DMS 273 (cell line): ENCODE measurements at regions not wholly inside any gene's neighbourhood (a gene's known extent, or its start where the extent isn't known, plus 50 kb on each side); places are given as distances from the start of the nearest gene placed in this dataset.
"Not testable (repeated sequence)": the region's sequence is repeated elsewhere in the genome, so short reads cannot be mapped to it uniquely, and the experiment has no call there.

ENCODE experiments used
- DNase-seq: peaks from one replicate; lab custom pipeline; 2025; ENCODE audit not compliant: unreplicated experiment; lab: John Stamatoyannopoulos, UW

DNA sequence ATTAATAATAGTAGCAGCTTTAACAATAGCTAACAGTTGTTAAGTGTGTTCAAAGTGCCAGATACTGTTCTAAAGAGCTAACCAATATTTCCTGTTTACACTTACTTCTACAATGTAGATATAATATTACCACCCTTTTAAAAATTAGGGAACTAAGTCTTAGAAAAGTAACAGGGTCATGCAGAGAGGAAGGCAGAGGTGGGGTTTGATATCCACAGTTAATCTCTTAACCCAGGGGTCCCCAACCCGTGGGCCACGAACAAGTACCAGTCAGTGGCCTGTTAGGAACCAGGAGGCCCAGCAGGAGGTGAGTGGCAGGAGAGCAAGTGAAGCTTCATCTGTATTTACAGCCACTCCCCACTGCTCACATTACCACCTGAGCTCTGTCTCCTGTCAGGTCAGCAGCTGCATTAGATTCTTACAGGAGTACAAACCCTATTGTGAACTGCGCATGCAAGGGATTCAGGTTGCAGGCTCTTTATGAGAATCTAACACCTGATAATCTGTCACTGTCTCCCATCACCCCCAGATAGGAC, 89.1 kb downstream of the ACTL7B start:
- DNase-seq: no peak

DNA sequence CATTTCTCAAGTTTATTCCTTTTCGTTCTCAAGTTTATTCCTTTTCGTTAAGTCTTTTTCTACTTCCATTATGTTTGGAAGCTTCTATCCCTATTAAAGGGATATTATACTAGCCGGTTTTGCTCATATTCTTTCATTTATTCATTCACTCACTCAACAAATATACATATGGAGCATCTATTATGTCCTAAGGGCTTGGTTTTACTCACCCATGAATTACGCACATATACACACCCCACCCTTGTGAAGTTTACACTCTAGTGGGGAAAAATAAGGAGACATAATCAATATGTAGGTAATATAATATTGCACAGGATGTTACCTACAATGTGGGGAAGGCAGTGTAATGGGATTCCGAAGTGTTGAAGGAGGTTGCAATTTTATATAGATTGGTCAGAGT, 90.5 kb downstream of the ACTL7B start:
- DNase-seq: no peak

DNA sequence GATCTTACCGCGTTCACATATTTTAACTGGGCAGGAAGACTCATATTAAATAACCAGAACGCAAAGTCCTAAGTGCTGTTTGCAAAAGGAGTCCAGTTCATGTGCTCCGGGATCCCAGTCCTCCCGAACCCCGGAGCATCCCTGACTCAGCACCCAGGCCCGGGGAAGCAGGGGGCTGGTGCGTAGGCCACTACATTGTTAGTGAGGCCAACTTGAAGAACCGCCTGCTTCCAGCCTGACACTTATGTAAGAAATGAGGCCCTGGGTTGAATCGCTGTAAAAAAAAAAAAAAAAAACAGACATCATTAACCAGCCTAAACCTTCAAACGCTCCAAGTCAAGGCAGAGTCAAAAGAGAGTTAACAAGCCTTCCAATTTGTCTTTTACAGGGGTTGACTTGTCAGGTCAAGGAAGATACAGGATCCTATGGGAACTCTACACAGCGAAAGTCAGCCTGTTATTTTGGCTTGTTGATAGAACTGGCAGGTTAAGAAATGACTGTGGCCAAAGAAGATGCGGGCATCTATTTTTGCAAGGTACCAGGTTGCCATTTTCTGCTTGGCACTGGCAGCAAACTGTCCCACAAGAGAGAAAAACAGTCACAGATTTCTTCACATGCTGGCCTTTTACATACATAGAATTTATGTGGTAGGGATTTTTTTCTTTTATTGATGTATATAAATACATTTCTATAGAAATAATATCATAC, 93.3 kb downstream of the ACTL7B start:
- DNase-seq: no peak

DNA sequence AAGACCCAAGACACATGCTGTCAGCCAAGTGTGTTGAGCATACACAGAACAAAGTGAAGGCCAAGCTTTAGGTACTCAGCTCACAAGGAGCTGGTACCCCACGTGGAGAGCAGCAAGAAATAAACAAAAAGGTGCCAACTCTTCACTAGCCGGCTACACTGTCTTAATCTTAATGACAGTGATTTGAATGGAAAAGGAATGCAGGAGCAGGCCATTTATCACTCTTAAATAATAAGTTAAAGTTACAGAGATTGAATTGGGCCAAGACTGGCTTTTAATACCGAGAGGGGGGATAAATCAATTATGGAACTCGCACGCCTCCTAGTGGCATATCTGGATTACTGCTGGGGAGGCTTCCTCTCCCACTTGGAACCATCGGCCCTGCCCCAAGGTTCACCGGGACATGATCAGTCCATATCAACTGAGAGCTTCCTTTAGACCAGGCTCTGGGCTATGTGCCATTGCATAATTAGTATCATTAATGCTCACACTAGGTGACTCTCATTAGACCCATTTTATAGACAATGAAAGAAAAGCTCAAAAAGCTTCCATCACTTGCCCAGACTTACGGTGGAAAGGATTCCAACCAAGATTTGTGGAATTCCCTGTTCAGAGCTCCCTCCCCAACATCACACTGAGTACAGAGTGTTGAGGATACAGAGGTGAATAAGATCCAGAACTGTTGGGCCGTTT, 94.0 kb downstream of the ACTL7B start:
- DNase-seq: peak; percentile 75

DNA sequence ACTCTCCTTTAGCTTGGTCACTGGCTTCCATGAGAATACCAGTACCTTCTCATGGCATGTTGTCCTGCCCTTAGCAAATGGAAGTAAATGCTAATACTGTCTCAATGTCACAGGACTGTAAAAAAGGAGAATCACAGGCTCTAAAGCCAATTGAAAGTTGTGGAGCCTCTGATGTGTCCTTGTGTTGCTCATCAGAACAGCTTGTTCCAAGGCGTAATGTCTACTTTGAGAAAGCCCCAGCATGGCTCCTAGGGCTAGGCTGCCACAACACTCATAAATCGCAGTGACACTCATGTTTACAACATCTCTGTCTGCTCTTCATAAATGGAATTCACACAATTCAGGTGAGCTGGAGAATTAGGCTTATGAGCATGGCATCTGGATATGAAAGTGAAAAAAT, 94.9 kb downstream of the ACTL7B start:
- DNase-seq: no peak

DNA sequence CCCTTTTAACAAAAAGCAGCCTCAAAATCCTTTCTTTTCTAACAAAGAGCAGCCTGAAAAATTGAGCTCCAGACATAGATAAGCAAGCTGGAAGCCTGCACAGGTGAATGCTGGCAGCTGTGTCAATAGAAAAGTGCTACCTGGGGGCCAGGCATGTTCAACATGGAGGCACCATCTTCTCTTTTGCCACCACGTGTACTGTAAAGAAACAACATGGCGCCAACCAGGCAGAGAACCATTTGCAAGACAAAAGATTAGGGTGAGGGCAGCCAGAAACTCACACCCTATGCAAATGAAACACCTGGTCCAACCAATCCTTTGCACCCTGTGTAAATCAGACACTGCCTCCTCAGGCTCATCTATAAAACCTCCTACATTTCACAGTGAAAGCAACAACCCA, 96.0 kb downstream of the ACTL7B start:
- no peak for DNase-seq

DNA sequence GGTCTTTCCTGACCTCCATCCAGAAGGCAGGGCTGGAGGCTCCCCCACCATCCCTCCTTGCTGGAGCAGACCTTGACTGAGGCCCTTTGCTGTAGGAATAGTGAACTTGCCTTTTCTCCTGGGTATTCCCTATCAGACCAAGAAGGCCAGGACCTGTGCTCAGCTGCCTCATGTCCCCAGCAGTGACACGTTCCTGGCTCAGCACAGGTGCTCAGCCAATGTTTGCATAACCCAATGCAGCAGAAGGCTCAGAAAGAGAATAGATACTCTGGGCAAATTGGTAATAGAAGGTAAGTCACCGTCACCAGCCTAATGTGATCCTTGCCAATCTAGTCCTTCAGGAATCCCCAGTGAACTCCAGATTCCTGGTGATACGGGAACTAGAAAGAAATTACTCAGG, 96.4 kb downstream of the ACTL7B start:
- DNase-seq: no peak

DNA sequence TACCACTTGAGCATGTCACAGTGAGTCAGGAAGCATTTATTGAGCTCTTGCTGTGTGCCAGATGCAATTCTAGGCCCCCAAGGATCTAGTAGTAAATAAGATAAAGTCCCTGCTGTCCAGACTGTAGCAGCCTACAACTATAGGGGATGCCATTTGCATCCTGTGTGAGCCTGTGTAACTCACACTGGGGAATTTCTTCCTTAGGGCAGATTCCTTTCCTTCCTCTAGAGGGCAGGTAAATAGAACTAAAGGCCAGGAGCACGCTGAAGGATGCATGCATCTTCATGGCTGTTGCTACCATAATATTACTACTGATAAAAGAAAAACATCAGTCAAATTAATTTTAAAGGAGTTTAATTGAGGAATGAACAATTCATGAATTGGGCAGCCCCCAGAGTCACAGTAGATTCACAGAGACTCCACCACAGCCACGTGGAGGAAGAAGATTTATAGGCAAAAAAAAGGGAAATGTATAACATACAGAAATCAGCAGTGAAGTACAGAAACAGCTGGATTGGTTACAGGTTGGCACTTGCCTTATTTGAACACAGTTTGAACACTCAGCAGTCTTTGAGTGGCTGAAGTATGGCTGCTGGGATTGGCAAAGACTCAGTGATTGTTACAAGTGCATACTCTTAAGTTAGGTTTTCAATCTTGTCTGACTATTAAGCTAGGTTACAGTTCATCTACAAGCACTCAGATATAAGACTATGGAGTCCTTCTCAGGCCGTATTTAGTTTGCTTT, 98.9 kb downstream of the ACTL7B start:
- DNase-seq: peak; percentile 19

DNA sequence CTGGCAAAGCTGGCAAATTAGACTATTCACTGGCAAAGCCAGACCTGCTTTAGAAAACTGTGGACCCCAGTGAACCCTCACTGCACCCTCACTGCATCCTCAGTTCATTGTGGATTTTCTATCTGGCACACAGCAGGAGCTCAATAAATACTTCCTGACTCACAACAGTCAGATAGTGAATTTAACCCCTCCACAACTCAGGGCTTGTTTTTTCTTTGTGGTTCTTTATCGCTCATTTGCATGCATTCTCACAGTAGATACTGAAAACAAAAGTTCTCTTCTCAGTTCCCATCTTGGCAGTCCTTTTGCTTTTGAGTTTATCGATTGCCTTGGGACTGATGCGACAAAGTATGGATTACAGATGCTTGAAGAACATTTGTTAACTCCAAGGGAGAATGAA, 99.8 kb downstream of the ACTL7B start:
- no peak for DNase-seq

DNA sequence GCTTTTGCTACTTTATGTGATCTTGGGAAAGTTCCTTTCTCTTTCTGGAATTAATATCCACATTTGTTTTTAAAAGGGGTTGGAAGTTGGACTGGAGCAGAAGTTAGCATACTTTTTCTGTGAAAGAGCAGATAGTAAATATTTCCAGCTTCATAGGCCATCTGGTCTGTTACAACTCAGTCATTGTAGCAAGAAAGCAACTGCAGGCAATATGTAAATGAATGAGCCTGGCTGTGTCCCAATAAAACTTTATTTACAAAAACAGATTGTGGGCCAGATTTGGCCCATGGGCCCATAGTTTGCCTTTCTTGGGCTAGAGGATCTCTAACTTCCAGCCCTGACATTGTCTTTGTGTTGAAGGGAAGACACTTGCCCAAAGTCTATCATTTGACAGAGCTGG, 104.4 kb downstream of the ACTL7B start:
- DNase-seq: peak; percentile 17

DNA sequence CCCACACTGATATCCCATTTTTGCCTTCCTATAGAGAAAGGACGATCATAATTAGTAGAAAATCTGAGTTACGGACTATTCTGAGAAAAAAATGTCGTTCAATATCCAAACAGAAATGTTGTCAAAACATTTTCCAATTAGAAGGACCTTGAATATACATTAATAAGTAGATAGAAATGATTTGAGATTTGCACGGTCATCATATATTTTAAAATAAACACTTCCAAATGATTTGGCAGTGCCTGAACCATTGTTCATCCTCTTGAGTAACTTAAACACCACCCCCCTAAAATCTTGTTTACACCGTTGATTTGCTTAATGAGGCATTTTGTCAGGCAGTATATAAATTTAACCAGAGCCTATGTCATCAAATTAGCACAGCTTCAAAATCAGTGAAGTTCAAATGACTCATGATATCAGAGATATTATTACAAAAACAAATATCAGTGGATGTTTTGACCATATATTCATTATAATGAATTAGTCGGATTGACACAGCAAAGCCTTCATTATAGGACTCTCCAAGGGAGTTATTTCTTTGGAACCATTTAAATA, 105.0 kb downstream of the ACTL7B start:
- no peak for DNase-seq

DNA sequence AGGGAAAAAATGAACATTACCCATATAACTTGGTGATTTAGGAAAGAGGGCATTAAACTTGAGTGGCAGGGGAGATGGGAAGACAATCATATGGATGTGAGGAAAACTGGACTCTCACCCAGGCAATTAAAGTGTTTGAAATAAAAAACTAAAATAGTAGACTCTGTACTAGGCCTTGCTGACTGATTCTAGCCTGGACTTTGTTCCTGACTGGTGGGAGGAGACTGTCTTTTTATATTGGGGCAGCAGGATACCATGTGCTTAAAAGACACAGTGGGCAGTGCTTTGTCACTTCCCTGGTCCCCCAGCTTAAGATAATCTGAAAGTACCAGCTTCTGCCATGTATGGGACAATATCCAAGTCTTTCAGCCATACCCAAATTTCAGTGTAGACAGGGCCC, 107.0 kb downstream of the ACTL7B start:
- no peak for DNase-seq

DNA sequence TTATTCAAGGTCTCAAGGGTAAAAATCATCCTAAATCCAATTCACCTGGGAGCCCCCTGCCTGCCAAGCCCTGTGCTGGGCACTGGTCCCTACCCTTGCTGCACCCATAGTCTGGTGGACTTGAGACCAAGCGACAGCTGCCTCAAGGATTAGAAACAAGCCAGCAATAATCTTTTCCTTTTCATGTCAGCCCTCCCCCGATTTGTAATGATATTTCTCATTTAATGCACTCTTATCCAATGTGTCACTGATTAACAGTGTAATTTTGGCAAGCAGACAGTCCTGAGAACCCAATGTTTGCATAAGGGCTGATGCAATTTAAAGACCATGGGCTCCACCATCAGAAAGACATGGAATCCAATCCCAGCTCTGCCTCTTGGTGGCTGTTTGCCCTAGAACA, 108.9 kb downstream of the ACTL7B start:
- no peak for DNase-seq

DNA sequence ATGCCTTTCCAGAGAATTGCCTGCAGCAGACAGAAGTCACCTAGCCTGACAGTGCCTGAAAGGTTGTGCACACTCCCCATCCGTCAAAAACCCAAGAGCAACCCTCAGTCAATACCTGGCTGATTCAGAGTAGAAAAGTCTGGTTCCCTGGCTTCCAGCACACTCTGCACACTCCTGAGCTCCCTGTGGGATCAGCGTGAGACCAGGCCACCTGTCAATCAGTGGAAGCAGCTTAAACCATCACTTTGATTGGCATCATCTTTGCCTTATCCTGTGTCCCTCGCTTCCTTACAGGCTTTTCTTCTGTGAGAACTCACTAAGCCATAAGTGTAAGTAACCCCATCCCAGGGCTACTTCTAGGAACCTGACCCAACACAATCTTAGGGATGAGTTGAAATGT, 109.8 kb downstream of the ACTL7B start:
- no peak for DNase-seq

DNA sequence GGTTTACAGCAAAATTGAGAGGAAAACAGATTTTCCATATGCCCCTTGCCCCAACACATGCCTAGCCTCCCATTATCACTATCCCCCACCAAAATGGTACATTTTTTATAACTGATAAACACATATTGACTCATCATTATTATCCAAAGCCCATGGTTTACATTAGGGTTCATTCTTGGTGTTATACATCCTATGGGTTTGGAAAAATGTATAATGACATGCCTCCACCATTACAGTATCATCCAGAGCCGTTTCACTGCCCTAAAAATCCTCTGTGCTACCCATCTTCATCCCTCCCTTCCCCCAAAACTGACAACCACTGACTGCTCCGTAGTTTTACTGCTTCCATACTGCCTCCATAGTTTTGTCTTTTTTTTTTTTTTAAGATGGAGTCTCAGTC, 111.1 kb downstream of the ACTL7B start:
- DNase-seq: no peak

DNA sequence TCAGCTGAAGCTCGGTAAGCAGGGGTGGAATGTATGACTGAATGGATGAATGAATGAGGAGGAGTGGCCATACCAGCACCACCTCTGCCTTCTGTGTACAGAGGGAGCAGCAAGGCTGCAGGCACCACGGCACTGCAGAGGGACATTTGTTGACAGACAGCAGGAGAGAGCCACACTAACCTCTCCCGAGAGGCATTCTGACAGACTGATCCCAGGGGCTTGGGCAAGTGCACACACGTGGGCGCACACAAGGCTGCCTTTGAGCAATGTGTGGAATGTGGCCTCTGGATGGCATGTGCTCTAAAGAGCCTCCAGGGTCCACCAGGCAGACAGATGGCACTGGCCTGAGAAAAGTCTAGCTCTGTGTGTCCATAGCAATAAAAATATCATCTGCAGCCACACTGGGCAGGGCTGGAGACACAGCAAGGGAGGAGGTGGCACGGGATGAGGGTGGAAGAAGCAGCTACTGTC, 111.8 kb downstream of the ACTL7B start:
- DNase-seq: peak; percentile 58

DNA sequence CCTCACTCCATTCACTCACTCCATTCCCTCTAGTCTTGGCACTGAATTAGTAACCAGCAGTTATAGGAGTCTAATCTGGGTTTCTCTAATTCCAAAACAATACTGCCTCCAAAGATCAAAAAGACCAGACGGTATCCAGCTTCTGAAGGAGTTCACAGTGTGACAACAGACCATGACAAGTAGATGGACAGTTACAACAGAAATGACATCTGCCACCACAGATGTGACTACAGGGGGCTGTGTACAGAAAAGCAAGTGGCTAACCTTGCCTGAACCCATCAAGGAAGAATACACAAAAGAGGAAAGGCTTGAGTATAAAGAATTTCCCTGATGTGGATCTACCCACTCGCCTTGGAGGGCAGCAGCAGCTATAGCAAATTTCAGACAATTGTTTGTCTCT, 112.4 kb downstream of the ACTL7B start:
- peak; percentile 52 for DNase-seq

DNA sequence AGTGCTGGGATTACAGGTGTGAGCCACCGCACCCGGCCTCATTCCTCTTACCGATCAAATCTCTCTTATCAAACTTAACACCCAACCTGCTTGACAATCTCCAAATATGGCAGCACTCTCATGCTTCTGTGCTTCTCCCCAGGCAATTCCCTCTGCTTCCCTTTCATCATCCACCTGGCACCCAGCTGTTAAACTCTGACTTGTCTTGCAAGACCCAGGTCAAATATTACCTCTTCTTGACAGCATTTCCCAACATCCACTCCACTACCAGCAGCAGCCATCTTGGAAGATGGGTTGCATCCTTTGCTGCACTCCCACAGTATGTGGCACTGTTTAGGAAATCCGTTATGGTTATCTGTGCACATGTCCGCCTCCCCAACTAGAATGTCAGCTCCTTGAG, 113.6 kb downstream of the ACTL7B start:
- no peak for DNase-seq

DNA sequence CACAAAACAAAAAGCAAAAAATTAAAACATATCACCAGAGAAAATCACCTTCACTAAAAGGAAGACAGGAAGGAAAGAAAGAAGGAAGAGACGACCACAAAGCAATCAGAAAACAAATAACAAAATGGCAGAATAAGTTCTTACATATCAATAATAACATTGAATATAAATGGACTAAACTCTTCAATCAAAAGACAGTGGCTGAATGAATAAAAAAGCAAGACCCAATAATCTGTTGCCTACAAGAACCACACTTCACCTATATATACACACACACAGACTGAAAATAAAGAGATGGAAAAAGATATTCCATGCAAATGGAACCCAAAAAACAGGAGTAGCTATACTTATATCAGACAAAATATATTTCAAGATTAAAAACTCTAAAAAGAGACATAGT, 124.5 kb downstream of the ACTL7B start:
- DNase-seq: not testable (repeated sequence)

DNA sequence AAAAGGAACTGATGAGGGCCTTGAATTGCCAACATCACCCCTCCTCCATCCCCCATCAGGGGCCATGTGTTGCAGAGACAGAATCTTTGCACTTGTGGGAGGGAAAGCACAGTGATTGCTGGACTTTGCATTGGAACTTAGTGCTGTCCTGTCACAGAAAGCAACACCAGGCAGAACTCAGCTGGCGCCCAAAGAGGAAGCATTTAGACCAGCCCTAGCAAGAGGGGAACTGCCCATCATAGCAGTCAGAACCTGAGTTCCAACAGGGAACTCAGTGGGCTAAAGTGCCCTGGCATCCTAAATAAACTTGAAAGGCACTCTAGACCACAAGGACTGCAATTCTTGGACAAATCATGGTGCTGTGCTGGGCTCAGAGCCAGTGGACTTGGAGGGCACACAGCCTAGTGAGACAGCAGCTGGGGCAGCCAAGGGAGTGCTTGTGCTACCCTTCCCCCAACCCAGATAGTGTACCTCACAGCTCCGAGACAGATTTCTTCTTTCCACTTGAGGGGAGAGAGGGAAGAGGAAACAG, 128.1 kb downstream of the ACTL7B start:
- DNase-seq: peak; percentile 67

DNA sequence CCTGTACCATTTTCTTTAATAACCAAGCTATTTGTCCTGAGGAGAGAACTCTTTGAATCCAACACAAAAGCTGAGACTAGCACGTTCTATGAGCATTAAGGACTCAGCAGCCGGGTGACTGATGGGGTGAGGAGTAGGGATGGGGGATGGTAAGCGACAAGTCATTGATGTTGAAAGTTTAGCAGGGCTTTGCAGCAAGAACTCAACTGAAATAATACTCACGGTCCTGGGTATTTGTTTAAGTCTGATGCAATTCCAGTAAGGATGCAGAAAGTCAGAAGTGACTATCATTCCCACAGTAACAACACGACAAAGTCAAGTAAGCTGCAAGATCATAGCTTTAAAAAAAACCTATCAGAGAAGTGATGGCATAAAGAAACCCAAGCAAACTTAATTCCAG, 131.1 kb downstream of the ACTL7B start:
- DNase-seq: no peak
